ENCODE measurements at regions not wholly inside any gene's neighbourhood (a gene's known extent, or its start where the extent isn't known, plus 50 kb on each side); places are given as distances from the start of the nearest gene placed in this dataset.

GRCh38 chr1:34606504-34606903 lies 148.3 kb upstream of the GJB5 start:
- no peak for TF ChIP-seq SNAI2 (CRISPR knock-in tag; IDR thresholded peaks at IDR 0.05)
- no peak for TF ChIP-seq ZNF70 (CRISPR knock-in tag; IDR thresholded peaks at IDR 0.05)
- no peak for TF ChIP-seq PPARA (CRISPR knock-in tag; IDR thresholded peaks at IDR 0.05; ENCODE audit: borderline replicate concordance)
- TF ChIP-seq ZNF8 (CRISPR knock-in tag; IDR thresholded peaks at IDR 0.05): no peak
- no peak for TF ChIP-seq GLIS3 (CRISPR knock-in tag; IDR thresholded peaks at IDR 0.05)
- TF ChIP-seq, protein P1, sequence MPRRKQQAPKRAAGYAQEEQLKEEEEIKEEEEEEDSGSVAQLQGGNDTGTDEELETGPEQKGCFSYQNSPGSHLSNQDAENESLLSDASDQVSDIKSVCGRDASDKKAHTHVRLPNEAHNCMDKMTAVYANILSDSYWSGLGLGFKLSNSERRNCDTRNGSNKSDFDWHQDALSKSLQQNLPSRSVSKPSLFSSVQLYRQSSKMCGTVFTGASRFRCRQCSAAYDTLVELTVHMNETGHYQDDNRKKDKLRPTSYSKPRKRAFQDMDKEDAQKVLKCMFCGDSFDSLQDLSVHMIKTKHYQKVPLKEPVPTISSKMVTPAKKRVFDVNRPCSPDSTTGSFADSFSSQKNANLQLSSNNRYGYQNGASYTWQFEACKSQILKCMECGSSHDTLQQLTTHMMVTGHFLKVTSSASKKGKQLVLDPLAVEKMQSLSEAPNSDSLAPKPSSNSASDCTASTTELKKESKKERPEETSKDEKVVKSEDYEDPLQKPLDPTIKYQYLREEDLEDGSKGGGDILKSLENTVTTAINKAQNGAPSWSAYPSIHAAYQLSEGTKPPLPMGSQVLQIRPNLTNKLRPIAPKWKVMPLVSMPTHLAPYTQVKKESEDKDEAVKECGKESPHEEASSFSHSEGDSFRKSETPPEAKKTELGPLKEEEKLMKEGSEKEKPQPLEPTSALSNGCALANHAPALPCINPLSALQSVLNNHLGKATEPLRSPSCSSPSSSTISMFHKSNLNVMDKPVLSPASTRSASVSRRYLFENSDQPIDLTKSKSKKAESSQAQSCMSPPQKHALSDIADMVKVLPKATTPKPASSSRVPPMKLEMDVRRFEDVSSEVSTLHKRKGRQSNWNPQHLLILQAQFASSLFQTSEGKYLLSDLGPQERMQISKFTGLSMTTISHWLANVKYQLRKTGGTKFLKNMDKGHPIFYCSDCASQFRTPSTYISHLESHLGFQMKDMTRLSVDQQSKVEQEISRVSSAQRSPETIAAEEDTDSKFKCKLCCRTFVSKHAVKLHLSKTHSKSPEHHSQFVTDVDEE (CRISPR knock-in tag; IDR thresholded peaks at IDR 0.05): no peak
- no peak for TF ChIP-seq RARB (CRISPR knock-in tag; IDR thresholded peaks at IDR 0.05)
- TF ChIP-seq CREB5 (CRISPR knock-in tag; IDR thresholded peaks at IDR 0.05; ENCODE audit: low read depth): no peak
- TF ChIP-seq ZFP30 (CRISPR knock-in tag; IDR thresholded peaks at IDR 0.05): no peak
- no peak for TF ChIP-seq CSRNP3 (CRISPR knock-in tag; IDR thresholded peaks at IDR 0.05)
- no peak for TF ChIP-seq TOX (CRISPR knock-in tag; IDR thresholded peaks at IDR 0.05; ENCODE audit: borderline replicate concordance)
- TF ChIP-seq POU6F1 (CRISPR knock-in tag; IDR thresholded peaks at IDR 0.05; ENCODE audit: borderline replicate concordance, low read depth): no peak
- no peak for TF ChIP-seq ISL1 (CRISPR knock-in tag; IDR thresholded peaks at IDR 0.05)
